ENCODE measurements at regions not wholly inside any gene's neighbourhood (a gene's known extent, or its start where the extent isn't known, plus 50 kb on each side); places are given as distances from the start of the nearest gene placed in this dataset.

DNA sequence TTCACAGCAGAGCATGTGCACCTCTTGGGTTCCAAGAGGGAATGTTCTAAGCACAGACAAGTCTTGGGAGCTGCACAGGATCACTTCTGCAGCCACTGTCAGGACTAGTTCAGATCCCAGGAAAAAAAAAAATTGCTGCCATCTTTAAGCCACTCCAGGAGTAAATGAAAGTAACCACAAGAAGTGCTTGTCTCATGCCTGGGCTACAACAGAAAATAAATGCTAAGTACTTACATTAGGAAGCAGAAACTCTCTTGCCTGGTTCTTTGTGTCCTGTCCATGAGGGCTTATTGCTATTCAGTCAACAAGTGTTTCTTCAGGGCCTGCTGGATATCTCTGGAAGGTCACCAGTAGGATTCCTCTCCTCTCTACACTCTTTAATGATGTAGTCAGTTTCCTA lies 176.1 kb downstream of the KTN1 start:
- DNase-seq (no peak), ATAC-seq (ENCODE audit: low read depth) (no peak)
- ChIA-PET CTCF (no interaction called here), POLR2A (no interaction called here)
- Histone ChIP-seq H3K27ac (ENCODE audit: low read length in 2 of 2) (no peak overlapping the region), H4K20me1 (ENCODE audit: control insufficient read depth, insufficient read depth, low read length, poor library complexity, severe bottlenecking) (no peaks in the 10 kb centered on the region), H3K4me3 (ENCODE audit: control extremely low read depth in 1 of 5, extremely low read depth in 1 of 5, insufficient read depth in 1 of 5, low read depth in 2 of 5, low read length in 4 of 5) (no peak overlapping the region), H3K36me3 (replicated peaks in 1 of 2; ENCODE audit: control extremely low read depth in 1 of 2, control insufficient read depth in 1 of 2, extremely low read depth in 1 of 2, insufficient read depth in 2 of 2, low read length in 1 of 2) (no peaks in the 10 kb centered on the region), H3K4me1 (ENCODE audit: control insufficient read depth in 2 of 2, insufficient read depth in 2 of 2, low read length in 2 of 2) (no peaks in the 10 kb centered on the region), H3K9me3 (ENCODE audit: control extremely low read depth in 1 of 3, control insufficient read depth in 2 of 3, insufficient read depth in 1 of 3, low read length in 2 of 3) (no peaks in the 10 kb centered on the region), H3K79me2 (ENCODE audit: control insufficient read depth, insufficient read depth, low read length) (no peaks in the 10 kb centered on the region), H2AFZ (ENCODE audit: insufficient read depth, low read depth, low read length, poor library complexity, severe bottlenecking) (no peak overlapping the region), H3K9ac (ENCODE audit: low read length) (no peak overlapping the region), H3K27me3 (replicated peaks in 1 of 4; ENCODE audit: control extremely low read depth in 1 of 4, control insufficient read depth in 3 of 4, insufficient read depth in 4 of 4, low read length in 3 of 4) (no peaks in the 10 kb centered on the region), H3K4me2 (replicated peaks; ENCODE audit: low read depth, low read length, poor library complexity, severe bottlenecking) (no peak overlapping the region)
- Mint-ChIP-seq H3K27ac (no peak overlapping the region), H3K4me1 (no peaks in the 10 kb centered on the region), H3K27me3 (no peaks in the 10 kb centered on the region), H3K4me3 (no peak overlapping the region), H3K9me3 (ENCODE audit: insufficient read depth) (no peaks in the 10 kb centered on the region)
- TF ChIP-seq EZH2 (IDR thresholded peaks at IDR 0.05; ENCODE audit: borderline replicate concordance, insufficient read depth, low read depth, low read length, poor library complexity, severe bottlenecking) (no peak), CTCF (IDR thresholded peaks at IDR 0.05) (no peak)
- intact Hi-C loops (cut with micrococcal nuclease) = no loop called here

- ATAC-seq (ENCODE audit: low read depth) = no peak
- no peak overlapping the region for H3K4me3 Mint-ChIP-seq
- Histone ChIP-seq H3K79me2 (ENCODE audit: control insufficient read depth, insufficient read depth, low read length) (no peaks in the 10 kb centered on the region), H3K4me3 (ENCODE audit: control extremely low read depth in 1 of 5, extremely low read depth in 1 of 5, insufficient read depth in 1 of 5, low read depth in 2 of 5, low read length in 4 of 5) (no peak overlapping the region), H3K9ac (ENCODE audit: low read length) (no peak overlapping the region), H3K4me2 (replicated peaks; ENCODE audit: low read depth, low read length, poor library complexity, severe bottlenecking) (no peak overlapping the region), H3K27ac (ENCODE audit: low read length in 2 of 2) (no peak overlapping the region), H3K27me3 (replicated peaks in 1 of 4; ENCODE audit: control extremely low read depth in 1 of 4, control insufficient read depth in 3 of 4, insufficient read depth in 4 of 4, low read length in 3 of 4) (no peaks in the 10 kb centered on the region), H3K36me3 (replicated peaks in 1 of 2; ENCODE audit: control extremely low read depth in 1 of 2, control insufficient read depth in 1 of 2, extremely low read depth in 1 of 2, insufficient read depth in 2 of 2, low read length in 1 of 2) (no peaks in the 10 kb centered on the region), H2AFZ (ENCODE audit: insufficient read depth, low read depth, low read length, poor library complexity, severe bottlenecking) (no peak overlapping the region), H3K9me3 (ENCODE audit: control extremely low read depth in 1 of 3, control insufficient read depth in 2 of 3, insufficient read depth in 1 of 3, low read length in 2 of 3) (no peaks in the 10 kb centered on the region), H3K4me1 (ENCODE audit: control insufficient read depth in 2 of 2, insufficient read depth in 2 of 2, low read length in 2 of 2) (no peaks in the 10 kb centered on the region), H4K20me1 (ENCODE audit: control insufficient read depth, insufficient read depth, low read length, poor library complexity, severe bottlenecking) (no peaks in the 10 kb centered on the region)
- TF ChIP-seq EZH2 (IDR thresholded peaks at IDR 0.05; ENCODE audit: borderline replicate concordance, insufficient read depth, low read depth, low read length, poor library complexity, severe bottlenecking) = no peak
- no peak for TF ChIP-seq CTCF (IDR thresholded peaks at IDR 0.05)
- no peak overlapping the region for H3K27ac Mint-ChIP-seq
- DNase-seq = no peak
- intact Hi-C loops (cut with micrococcal nuclease) = no loop called here
- H3K9me3 Mint-ChIP-seq (ENCODE audit: insufficient read depth) = no peaks in the 10 kb centered on the region
- POLR2A ChIA-PET = no interaction called here
- peaks cover 3% of the 10 kb centered on the region for H3K27me3 Mint-ChIP-seq
- no CpG with 5 or more reads among the region's 2 CpGs for WGBS (ENCODE audit: insufficient coverage)
- CTCF ChIA-PET = no interaction called here
- no peaks in the 10 kb centered on the region for H3K4me1 Mint-ChIP-seq
Observed at GRCh38 chr14:55756557-55756956, 176.6 kb downstream of the KTN1 start.

Data from B cell (primary cell).